SJSA1 (cell line): ENCODE measurements at regions not wholly inside any gene's neighbourhood (a gene's known extent, or its start where the extent isn't known, plus 50 kb on each side); places are given as distances from the start of the nearest gene placed in this dataset.
"Not testable (repeated sequence)": the region's sequence is repeated elsewhere in the genome, so short reads cannot be mapped to it uniquely, and the experiment has no call there.

Source experiments
- DNase-seq, 2 experiments: peaks; one replicate each; pipeline ENCODE4 v3.0.0-alpha.2; 2015 to 2020; ENCODE audit warnings: low spot score in 2 of 2, low read depth in 1 of 2
- H3K27ac ChIP-seq: fragments of 250-450 bp; sonication (Bioruptor Pico); 2 replicates; pipeline ENCODE4 v1.5.1; 2020; ENCODE audit warnings: mild to moderate bottlenecking, moderate library complexity
- H3K27me3 ChIP-seq: fragments of 250-450 bp; sonication (Bioruptor Pico); replicated peaks from 2 replicates; pipeline ENCODE4 v1.5.1; 2020; ENCODE audit warnings: mild to moderate bottlenecking, moderate library complexity
- H3K36me3 ChIP-seq: fragments of 250-450 bp; sonication (Bioruptor Pico); 2 replicates; pipeline ENCODE4 v1.5.1; 2020; ENCODE audit warnings: mild to moderate bottlenecking
- H3K4me1 ChIP-seq: fragments of 250-450 bp; sonication (Bioruptor Pico); replicated peaks from 2 replicates; pipeline ENCODE4 v1.6.1; 2021; ENCODE audit warnings: mild to moderate bottlenecking
- H3K4me3 ChIP-seq: fragments of 250-450 bp; sonication (Bioruptor Pico); 2 replicates; pipeline ENCODE4 v1.5.1; 2020; ENCODE audit warnings: mild to moderate bottlenecking
- H3K9me3 ChIP-seq: fragments of 250-450 bp; sonication (Bioruptor Pico); replicated peaks from 2 replicates; pipeline ENCODE4 v1.5.1; 2020; ENCODE audit warnings: mild to moderate bottlenecking

DNA sequence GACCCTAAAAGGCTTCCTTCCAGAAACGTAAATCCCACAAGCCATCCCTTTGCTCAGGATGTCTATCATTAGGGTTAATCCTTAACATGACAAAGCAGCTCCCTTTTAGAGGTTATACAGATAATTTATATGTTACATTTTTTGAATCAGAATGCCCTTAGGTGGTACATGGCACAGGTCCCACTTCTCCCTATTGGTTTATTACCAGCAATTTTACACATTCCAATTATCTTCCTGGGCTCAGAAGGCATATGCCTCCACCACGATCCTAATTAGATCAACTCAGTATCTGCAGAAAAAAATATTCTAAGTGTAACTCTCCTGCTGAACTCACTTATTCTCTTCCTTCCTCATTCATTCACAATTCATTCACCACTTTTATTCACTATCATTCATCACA, 507.0 kb upstream of the MAP2 start:
- Histone ChIP-seq H3K4me3 (no peak overlapping the region), H3K36me3 (no peaks in the 10 kb centered on the region), H3K4me1 (no peaks in the 10 kb centered on the region), H3K9me3 (0 out of 2 replicates have a peak, but pooled peaks cover 3% of the 10 kb centered on the region), H3K27me3 (no peaks in the 10 kb centered on the region), H3K27ac (no peak overlapping the region)
- DNase-seq, result no peak

DNA sequence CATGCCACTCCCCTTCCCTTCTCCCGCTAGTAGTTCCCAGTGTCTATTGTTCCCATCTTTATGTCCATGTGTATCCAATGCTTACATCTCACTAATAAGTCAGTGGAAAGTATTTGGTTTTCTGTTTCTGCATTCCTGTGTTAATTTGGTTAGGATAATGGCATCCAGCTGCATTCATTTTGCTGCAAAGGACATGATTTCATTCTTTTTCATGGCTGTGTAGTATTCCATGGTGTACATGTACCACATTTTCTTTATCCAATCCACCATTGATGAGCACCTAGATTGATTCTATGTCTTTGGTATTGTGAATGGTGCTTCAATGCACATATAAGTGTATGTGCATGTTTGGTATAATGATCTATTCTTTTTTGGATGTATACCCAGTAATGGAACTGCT, 502.5 kb upstream of the MAP2 start:
- not testable (repeated sequence) for H3K27ac ChIP-seq, H3K36me3 ChIP-seq, DNase-seq, H3K4me3 ChIP-seq, H3K4me1 ChIP-seq, H3K9me3 ChIP-seq, H3K27me3 ChIP-seq

DNA sequence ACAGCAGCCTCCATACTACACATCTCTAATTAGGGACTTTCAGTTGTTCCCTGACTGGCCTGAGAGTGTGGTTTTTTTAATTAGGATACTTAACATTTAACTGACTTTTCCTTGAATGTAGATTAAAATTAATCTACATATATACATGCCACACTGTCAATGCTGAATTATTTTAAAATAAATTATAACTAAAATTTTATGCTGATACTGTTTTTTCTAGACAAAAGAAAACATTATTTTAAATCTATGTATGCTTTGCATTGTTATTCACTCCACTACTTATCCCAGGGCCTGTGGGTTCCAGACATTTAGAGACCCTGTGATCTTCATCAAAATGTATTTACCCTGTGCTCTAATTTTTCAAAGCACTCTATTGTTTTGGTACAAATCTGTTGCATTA, 496.0 kb upstream of the MAP2 start:
- Histone ChIP-seq H3K27me3 (no peaks in the 10 kb centered on the region), H3K9me3 (no peaks in the 10 kb centered on the region; the same call in 1 of the 2 replicates), H3K4me1 (no peaks in the 10 kb centered on the region), H3K4me3 (no peak overlapping the region), H3K27ac (no peak overlapping the region), H3K36me3 (no peaks in the 10 kb centered on the region)
- no peak for DNase-seq

DNA sequence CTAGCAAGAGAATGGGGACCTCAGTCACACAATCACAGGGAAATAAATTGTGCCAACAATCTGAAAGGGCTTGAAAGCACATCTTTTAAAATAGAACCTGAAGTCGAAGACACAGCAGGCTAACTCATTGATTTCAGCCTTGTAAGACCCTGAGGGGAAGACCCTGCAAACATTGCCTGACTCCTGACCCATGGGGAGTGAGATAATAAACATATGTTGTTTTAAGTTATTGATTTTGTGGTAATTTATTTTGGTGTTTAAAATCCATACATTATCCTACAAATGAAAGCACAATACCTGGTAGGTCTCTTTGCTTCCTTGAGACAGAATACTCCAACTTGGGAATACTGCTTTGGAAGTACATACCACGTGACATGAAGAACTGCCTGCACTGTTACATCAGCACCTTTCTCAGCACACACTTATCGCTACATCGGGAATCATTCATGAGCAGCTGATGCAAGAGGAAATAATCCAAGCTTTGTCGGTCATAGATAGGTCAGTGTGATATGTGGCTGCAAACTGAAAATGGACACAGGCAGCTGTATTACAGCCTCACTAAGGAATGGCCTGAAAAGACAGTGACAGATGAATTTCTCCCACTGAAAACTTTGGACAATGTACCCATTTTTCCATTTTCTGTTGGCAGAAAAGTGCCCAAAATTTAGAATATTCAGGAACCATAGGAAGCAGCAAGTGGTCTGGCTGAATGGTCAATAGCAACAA, 494.5 kb upstream of the MAP2 start:
- Histone ChIP-seq H3K27ac (no peak overlapping the region), H3K9me3 (no peaks in the 10 kb centered on the region; the same call in 1 of the 2 replicates), H3K4me1 (no peaks in the 10 kb centered on the region), H3K4me3 (no peak overlapping the region), H3K36me3 (no peaks in the 10 kb centered on the region), H3K27me3 (no peaks in the 10 kb centered on the region)
- DNase-seq, result no peak

DNA sequence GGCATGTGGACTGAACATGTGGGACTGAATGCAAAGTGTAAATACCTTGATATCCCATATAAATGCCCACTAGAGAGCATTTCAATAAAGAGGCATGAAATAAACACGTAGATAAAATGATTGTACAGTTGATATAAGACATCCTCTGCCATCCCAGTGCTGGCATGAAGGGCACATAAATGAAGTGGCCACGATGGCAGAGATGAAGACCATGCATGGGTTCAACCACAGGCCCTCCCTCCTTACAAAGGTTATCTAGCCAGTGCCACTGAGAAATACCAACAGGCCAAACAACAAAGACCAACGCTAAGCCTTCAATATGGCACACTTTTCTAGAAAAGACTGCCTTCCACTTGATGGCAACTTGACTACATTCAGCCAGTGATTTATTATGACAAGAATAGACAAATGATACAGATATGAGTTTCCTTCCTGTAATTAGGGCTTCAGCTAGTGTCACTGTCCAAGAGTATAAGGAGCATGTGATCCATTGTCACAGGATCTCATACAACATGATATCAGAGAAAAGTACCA, 493.9 kb upstream of the MAP2 start:
- no peak for DNase-seq
- H3K36me3 ChIP-seq, result no peaks in the 10 kb centered on the region
- no peaks in the 10 kb centered on the region; the same call in 1 of the 2 replicates for H3K9me3 ChIP-seq
- no peak overlapping the region for H3K27ac ChIP-seq
- H3K4me3 ChIP-seq, result no peak overlapping the region
- no peaks in the 10 kb centered on the region for H3K4me1 ChIP-seq
- no peaks in the 10 kb centered on the region for H3K27me3 ChIP-seq

DNA sequence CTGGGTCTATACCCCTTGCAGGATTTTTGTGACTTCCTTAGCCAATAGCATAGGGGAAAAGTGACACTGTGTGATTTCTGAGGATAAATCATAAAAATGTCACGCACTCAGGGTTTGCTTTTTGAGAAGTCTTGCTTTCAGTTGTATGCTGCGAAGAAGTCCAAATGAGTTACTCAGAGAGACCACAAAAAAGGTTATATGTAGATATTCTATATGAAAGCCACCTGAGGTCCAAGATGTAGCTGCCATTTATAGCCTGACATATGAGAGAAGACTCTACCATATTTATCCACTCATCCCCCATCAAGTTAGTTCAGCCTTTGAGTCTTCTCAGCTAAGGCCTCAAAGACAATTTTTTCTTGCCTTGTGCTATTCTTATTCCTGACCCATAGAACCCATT, 488.3 kb upstream of the MAP2 start:
- Histone ChIP-seq H3K27me3 (no peaks in the 10 kb centered on the region), H3K4me3 (no peak overlapping the region), H3K4me1 (no peaks in the 10 kb centered on the region), H3K27ac (no peak overlapping the region), H3K9me3 (no peaks in the 10 kb centered on the region), H3K36me3 (no peaks in the 10 kb centered on the region)
- DNase-seq, result no peak

DNA sequence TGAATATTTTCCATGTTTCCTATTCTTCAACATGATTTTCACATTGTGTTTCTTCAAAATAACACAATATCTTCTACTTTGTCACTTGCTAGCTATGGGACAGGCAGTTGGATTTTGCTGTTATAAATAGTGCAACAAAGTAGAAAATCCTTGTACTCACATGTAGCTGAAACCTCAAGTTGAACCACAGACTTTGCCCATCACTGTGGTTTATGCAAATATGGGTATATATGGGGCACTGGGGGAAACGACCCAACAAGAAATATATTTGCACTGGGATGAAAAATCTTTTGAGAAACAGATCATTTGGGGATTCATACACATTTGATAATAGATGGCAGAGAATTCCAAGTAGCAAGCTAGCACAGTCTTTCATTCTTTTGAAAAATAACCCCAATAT, 486.3 kb upstream of the MAP2 start:
- no peaks in the 10 kb centered on the region for H3K4me1 ChIP-seq
- no peaks in the 10 kb centered on the region for H3K9me3 ChIP-seq
- H3K27me3 ChIP-seq, result no peaks in the 10 kb centered on the region
- no peak for DNase-seq
- H3K27ac ChIP-seq, result no peak overlapping the region
- no peak overlapping the region for H3K4me3 ChIP-seq
- no peaks in the 10 kb centered on the region for H3K36me3 ChIP-seq

DNA sequence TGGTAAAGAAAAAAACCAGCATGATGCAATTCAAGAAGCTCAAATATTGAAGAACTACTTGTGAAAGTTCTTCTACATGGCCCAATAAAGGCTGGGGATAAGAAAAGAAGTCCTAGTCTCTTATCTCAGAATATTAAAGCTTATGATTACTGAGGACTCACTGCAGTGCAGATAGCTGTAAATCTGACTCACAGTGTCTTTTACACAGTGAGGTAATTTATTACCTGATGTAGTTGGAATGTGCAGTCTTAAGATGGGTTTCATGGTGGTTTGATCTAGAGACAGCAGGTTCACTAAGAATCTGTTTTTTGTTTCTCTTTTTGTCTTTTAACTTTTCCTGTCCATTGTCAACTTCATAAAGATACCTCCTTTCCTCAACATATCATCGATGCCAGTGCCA, 484.0 kb upstream of the MAP2 start:
- Histone ChIP-seq H3K9me3 (no peaks in the 10 kb centered on the region), H3K4me1 (no peaks in the 10 kb centered on the region), H3K36me3 (no peaks in the 10 kb centered on the region), H3K4me3 (no peak overlapping the region), H3K27ac (no peak overlapping the region), H3K27me3 (no peaks in the 10 kb centered on the region)
- no peak for DNase-seq

DNA sequence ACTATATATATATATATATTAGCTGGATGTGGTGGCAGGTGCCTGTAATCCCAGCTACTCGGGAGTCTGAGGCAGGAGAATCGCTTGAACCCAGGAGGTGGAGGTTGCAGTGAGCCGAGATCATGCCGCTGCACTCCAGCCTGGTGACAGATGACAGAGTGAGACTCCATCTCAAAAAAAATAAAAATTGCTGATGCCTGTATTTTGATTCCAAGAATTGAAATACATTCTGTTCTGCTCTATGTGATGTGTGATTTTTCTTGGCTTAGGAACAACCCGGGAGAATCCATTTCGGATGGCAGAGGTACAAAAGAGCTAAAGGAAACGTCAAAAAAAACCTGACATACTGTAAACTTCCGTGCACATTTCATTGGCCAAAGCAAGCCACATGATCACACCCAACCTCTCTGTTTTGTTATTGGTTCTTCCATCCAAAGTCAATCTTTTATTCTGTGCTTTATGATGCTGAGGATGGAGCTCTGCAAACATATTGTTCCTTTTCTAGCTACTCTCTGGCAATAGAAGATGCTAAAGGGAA, 478.1 kb upstream of the MAP2 start:
- no peak overlapping the region for H3K27ac ChIP-seq
- no peak overlapping the region for H3K4me3 ChIP-seq
- no peak for DNase-seq
- no peaks in the 10 kb centered on the region for H3K9me3 ChIP-seq
- H3K27me3 ChIP-seq, result no peaks in the 10 kb centered on the region
- H3K36me3 ChIP-seq, result no peaks in the 10 kb centered on the region
- H3K4me1 ChIP-seq, result no peaks in the 10 kb centered on the region

DNA sequence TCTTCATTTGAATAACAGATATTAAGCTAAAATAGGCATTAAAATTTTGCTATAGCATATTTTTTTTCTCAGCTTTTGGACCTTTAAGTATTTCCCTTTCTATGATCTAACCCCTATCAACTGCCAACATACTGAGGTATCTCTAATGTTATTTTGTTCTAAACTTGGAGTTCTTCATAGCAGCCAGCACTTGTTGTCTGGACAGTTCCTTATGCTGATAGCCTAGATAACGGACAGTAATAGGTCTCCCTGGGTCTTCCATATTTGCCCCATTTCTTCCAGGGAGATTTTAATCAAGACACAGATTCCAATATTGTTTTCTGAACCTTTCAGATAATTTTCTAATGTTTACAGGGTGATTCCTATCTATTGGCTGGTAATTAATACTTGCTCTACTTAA, 475.8 kb upstream of the MAP2 start:
- H3K4me1 ChIP-seq, result no peaks in the 10 kb centered on the region
- DNase-seq, result no peak
- H3K4me3 ChIP-seq, result no peak overlapping the region
- H3K27ac ChIP-seq, result no peak overlapping the region
- no peaks in the 10 kb centered on the region for H3K27me3 ChIP-seq
- H3K36me3 ChIP-seq, result no peaks in the 10 kb centered on the region
- no peaks in the 10 kb centered on the region for H3K9me3 ChIP-seq

DNA sequence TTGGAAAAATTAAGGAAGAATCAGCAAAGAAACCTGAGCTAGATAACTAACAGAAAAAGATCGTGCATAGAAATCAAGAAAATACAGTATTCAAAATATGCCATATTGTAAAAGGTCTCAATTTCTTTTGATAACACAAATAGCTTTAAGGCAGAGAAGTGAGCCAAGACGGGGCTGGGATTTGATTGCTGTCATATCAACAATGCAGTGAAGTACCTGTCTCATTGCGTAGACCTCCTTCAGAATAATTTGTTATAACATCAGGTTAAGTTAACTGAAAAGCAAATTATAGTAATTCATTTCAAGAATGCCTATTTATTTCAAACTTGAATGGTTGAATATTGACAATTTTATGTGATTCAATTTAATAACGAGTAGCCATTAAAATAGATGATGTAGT, 453.8 kb upstream of the MAP2 start:
- Histone ChIP-seq H3K4me1 (no peaks in the 10 kb centered on the region), H3K27ac (no peak overlapping the region), H3K4me3 (no peak overlapping the region), H3K36me3 (no peaks in the 10 kb centered on the region), H3K27me3 (no peaks in the 10 kb centered on the region; the same call in 1 of the 2 replicates), H3K9me3 (0 out of 2 replicates have a peak, but pooled peaks cover 2% of the 10 kb centered on the region)
- no peak for DNase-seq

DNA sequence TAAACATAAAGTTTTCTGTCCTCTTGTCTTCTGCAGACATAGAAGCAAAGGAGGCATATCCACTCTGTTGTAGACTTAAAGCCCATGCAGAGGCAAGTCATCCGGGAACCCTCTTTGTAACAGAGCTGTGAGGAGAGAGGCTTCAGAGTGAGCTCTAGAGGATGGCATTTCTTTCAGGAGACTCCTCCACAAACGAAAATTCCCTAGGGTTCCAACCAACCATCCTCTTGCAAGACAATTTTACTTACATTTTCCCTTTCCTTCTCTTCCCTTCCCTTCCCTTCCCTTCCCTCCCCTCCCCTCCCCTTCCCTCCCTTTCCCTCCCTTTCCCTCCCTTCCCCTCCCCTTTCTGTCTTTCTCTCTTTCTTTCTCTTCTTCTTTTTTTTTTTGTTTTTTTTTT, 446.3 kb upstream of the MAP2 start:
- H3K27ac ChIP-seq, result no peak overlapping the region
- no peak for DNase-seq
- H3K4me3 ChIP-seq, result no peak overlapping the region
- H3K9me3 ChIP-seq, result no peaks in the 10 kb centered on the region
- H3K36me3 ChIP-seq, result no peaks in the 10 kb centered on the region
- H3K27me3 ChIP-seq, result no peaks in the 10 kb centered on the region
- H3K4me1 ChIP-seq, result no peaks in the 10 kb centered on the region

DNA sequence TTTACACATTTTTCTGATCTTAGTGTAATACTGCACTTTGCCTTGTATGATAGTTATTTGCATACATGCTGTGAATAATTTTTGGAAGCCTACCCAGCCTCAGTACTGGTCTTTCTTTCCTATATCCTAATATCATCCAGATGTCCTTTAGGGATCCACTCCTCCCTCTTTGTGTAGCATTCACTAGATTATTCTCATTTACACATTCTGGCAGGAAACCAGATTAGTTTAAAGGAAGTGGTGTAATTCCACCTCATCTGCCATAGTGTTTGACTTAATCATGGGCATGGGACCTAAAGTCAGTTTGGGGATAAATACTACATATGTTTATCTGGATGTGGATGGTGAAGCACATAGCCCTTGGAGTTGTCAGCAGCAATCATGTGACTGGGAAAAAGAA, 444.9 kb upstream of the MAP2 start:
- no peaks in the 10 kb centered on the region for H3K36me3 ChIP-seq
- no peak for DNase-seq
- H3K9me3 ChIP-seq, result no peaks in the 10 kb centered on the region
- no peak overlapping the region for H3K27ac ChIP-seq
- H3K4me1 ChIP-seq, result no peaks in the 10 kb centered on the region
- H3K4me3 ChIP-seq, result no peak overlapping the region
- no peaks in the 10 kb centered on the region for H3K27me3 ChIP-seq

DNA sequence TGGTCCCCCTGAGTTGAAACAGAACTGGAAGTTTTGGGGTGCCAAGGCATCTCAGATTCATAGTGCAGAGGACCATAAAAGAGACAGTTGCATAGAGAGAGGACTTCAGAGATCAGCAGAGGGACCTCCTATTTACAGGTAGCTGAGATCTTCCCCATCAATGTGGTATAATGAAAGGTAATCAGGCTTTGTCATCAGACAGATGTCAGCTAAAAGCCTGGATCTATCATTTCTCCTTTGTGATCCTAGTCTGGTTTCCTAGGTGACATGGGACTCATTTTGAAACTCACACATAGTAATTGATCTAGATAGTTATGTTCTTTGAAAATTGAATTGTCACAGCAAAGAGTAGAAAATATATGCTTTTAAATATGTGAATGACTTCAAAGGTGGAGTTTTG, 443.5 kb upstream of the MAP2 start:
- Histone ChIP-seq H3K36me3 (no peaks in the 10 kb centered on the region), H3K4me3 (no peak overlapping the region), H3K27ac (no peak overlapping the region), H3K27me3 (no peaks in the 10 kb centered on the region), H3K4me1 (no peaks in the 10 kb centered on the region), H3K9me3 (no peaks in the 10 kb centered on the region)
- DNase-seq, result no peak

DNA sequence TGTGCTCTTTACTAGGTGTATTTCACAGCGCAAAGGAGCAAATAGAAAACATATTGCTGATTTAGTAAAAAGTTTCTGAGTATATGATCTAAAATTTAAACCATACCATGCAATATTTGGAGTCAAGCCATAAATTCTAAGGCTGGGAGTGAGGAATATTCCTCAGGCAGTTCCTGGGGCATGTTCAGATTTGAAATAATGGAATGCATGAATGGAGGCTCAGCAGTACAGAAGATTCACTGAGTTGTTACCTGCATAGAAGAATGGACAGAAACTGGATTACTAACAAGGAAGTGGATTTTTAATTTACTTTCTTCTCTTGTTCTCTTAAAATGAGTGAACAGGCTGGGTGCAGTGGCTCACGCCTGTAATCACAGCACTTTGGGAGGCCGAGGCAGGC, 441.0 kb upstream of the MAP2 start:
- H3K27me3 ChIP-seq, result no peaks in the 10 kb centered on the region
- no peak overlapping the region for H3K4me3 ChIP-seq
- H3K4me1 ChIP-seq, result no peaks in the 10 kb centered on the region
- DNase-seq, result no peak
- no peaks in the 10 kb centered on the region for H3K9me3 ChIP-seq
- no peak overlapping the region for H3K27ac ChIP-seq
- no peaks in the 10 kb centered on the region for H3K36me3 ChIP-seq
